Right renal pelvis (tissue), 4 donors: ENCODE measurements at regions not wholly inside any gene's neighbourhood (a gene's known extent, or its start where the extent isn't known, plus 50 kb on each side); places are given as distances from the start of the nearest gene placed in this dataset.
"Not testable (repeated sequence)": the region's sequence is repeated elsewhere in the genome, so short reads cannot be mapped to it uniquely, and the experiment has no call there.

Source experiments
- DNase-seq, 4 donors: peaks; one replicate each; pipeline ENCODE4 v3.0.0-alpha.2; 2013; ENCODE audit warnings: low read depth in 4 of 4, low spot score in 3 of 4, missing footprints in 1 of 4

- DNase-seq, result no peak
These were observed 61.1 kb downstream of the MAD2L1 start for GRCh38 chr4:120005527-120005926.

DNA sequence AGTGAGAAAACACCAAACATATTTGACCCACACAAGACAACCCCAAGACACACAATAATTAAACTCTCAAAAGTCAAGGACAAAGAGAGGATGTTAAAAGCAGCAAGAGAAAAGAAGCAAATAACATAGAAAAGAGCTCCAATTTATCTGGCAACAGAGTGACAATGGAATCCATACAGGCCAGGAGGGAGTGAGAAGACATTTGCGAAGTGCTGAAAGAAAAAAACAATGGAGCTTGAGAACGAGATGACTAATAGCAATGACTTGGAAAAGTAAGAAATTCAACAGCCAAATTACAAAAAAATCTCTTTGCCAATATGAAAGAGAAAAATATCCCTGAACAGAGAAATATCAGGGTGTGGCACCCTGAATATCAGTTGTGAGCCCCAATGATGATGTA lies 61.6 kb downstream of the MAD2L1 start:
- no peak for DNase-seq

DNA sequence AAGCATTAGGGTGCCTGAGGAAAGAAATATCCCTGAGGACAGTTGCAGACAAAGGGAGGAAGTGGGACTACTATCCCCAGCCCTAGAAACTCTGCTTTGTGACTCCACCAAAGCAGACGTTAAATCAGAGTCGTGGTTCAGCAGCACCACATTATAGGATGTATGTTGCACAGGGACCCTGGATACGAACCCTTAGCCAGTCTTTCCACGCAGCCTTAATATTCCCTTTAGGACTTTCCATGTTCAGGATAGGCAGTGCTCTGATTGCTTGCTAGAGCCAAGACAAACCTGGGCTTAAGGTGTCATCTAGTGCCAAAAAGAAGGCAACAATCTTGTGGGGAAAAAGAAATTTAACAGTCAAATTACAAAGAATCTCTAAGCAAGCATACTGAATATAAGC lies 62.6 kb downstream of the MAD2L1 start:
- no peak for DNase-seq

- no peak for DNase-seq
These were observed 63.5 kb downstream of the MAD2L1 start for GRCh38 chr4:120003193-120003592.

GRCh38 chr4:120001850-120002249 lies 64.8 kb downstream of the MAD2L1 start:
- no peak for DNase-seq

- no peak for DNase-seq
These were observed 65.9 kb downstream of the MAD2L1 start for GRCh38 chr4:120000591-120001296.

DNA sequence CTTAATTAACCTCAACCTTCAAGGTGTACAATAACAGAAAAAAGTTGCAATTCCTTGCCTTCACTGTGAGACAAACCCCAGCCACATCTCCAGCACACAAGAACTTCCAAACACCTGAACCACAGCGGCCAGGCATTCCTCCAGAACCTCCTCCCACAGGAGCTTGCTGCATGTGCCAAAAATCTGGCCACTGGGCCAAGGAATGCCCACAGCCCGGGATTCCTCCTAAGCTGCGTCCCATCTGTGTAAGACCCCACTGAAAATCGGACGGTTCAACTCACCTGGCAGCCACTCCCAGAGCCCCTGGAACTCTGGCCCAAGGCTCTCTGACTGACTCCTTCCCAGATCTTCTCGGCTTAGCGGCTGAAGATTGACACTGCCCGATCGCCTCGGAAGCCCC lies 70.6 kb downstream of the MAD2L1 start:
- not testable (repeated sequence) for DNase-seq

- no peak for DNase-seq
These were observed 81.7 kb downstream of the MAD2L1 start for GRCh38 chr4:119984996-119985395.

DNA sequence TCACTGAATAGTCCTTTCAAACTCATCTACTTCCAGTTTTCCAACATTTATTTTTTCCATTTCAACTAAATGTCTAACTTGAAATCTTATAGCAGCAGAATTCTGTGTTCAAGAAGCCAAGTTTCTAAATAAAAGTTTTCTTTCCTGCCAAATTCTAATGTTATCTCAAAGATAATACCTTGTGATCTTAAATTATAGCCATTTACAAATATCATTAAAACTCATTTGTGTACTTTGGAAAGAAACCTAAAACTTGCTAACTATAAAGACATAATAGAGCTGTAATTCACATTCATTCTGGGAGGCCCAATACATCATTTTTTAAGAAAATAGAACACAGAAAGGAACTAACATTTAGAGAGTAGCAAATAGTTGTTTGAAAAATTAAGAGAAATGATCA lies 83.9 kb downstream of the MAD2L1 start:
- DNase-seq, result peak in 1 of 4 donors; percentile 30

DNA sequence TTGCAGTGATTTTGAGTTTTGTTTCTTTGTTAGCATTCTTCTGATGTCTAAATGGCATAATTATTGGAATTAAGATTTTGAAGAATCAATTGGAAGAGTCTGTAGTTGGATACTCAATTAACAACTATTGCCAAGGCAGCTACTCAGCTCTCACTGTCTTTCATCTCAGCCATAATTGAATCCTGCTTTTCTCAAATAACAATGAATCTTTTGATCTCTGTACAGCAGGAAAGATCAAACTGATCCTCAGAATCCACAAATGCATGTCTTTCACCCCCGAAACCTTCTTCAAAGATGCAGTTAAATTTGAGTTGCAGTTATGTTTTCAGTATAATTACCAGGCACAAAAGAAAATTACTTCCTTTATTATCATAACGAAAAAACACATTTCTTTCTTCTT lies 86.2 kb downstream of the MAD2L1 start:
- no peak for DNase-seq

DNA sequence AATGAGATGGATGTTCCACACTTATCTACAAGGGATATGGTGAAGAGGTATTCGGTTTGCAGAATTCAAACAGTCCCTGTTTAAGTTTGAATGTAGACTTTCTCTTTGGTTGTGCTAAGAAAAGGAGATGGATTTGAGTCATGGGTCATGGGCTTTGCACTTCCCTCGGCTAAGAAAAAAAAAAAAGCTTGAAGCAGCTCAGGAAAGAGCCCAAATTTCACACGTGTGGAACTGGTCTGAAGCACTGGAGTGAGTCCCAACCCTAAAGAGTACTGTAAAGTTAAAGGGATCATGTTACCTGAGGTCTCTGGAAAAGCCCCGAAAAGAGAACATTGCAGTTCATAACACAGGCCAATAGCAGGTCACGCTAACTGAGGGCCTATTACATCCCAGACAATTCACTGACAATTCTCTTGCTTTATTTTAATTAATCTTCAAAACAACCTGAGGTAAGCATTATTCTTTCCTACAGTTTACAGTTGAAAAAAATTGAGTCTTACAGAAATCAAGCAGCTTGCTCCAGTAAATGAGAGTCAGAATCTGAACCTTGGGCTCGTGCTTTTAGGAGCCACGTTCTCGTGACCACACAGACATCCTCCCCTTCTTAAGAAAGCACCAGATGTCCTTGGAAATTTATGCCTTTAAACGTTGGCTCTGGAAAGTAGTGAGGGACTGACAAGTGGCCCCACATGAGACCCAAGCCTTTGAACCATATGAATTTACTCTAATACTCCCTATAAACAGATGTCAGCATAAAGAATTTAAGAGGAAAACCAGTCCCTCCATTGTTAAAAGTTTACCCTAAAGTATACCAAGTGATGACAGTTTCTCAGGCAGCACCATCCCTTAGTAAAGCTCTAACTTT lies 89.3 kb downstream of the MAD2L1 start:
- peak in 1 of 4 donors; percentile 13 for DNase-seq

DNA sequence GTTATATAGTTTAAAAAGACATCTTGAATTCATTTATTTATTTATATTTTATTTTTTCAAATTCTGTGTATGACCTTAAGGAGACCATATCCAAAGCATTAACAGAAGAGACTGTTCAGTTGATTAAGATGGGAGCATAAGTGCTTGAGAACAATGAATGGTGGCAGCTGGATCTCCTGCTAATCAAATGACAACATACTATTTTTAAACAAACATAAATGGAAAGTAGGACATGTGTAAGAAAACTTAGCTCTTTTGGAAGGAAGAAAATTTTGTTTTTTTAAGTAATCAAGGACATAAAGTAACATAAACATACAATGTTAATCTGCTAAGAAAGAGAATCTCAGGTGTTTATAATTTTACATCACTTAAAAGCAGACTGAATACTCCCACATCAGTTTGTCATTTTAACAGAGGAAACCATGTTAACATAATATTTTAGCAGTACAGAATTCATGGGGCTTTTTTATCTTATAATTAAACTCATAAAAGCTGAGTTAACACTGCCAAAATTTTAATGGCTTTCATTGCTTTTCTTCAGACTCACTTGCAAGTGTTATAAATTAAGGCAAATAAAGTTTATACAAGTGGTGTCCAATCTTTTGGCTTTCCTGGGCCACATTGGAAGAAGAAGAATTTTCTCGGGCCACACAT lies 95.1 kb downstream of the MAD2L1 start:
- DNase-seq, result peak in 3 of 4 donors; percentile 30 to 64 (median 36)

GRCh38 chr4:119962631-119963030 lies 104.0 kb downstream of the MAD2L1 start:
- DNase-seq, result no peak

- no peak for DNase-seq
These were observed 107.7 kb downstream of the MAD2L1 start for GRCh38 chr4:119958983-119959382.

DNA sequence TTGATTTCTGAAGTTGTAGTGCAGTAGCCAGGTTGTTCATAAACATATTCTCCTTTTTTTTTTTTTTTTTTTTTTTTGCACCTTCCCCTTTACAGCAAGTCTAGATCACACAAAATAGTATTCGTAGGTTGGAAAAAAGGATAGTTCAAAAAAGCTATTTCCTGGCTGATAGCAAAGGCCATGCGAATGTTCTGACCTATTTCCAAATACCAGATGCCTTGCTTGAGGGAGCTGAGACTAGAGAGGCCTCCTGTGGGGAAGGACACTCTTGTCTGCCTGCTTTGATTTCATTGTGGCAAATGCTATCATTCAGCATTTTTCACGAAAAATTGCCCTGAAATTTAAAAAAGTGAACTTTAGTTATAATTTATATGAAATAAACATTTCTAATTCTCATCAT lies 111.4 kb downstream of the MAD2L1 start:
- DNase-seq, result no peak

GRCh38 chr4:119954487-119954886 lies 112.2 kb downstream of the MAD2L1 start:
- not testable (repeated sequence) for DNase-seq

DNA sequence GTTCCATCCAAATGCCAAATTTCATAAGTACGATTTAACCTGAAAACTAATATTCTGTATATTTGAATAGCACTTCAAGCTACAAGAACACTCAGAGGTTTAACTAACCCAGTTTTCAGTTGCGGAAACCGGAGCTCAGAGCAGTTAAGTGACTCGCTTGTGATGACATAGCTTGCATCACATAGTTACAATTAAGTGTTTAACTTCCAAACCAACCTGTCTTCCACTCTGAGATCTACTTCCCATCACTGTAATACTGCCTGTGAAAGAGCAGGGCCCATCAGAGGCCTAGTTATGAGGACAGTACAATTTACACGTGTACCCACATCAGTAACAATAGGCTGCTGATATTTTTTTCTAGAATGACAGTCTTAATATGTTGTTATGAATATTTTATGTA lies 120.3 kb downstream of the MAD2L1 start:
- no peak for DNase-seq

- DNase-seq, result no peak
These were observed 123.8 kb downstream of the MAD2L1 start for GRCh38 chr4:119942806-119943205.

- DNase-seq, result no peak
These were observed 126.1 kb downstream of the MAD2L1 start for GRCh38 chr4:119940557-119940956.

DNA sequence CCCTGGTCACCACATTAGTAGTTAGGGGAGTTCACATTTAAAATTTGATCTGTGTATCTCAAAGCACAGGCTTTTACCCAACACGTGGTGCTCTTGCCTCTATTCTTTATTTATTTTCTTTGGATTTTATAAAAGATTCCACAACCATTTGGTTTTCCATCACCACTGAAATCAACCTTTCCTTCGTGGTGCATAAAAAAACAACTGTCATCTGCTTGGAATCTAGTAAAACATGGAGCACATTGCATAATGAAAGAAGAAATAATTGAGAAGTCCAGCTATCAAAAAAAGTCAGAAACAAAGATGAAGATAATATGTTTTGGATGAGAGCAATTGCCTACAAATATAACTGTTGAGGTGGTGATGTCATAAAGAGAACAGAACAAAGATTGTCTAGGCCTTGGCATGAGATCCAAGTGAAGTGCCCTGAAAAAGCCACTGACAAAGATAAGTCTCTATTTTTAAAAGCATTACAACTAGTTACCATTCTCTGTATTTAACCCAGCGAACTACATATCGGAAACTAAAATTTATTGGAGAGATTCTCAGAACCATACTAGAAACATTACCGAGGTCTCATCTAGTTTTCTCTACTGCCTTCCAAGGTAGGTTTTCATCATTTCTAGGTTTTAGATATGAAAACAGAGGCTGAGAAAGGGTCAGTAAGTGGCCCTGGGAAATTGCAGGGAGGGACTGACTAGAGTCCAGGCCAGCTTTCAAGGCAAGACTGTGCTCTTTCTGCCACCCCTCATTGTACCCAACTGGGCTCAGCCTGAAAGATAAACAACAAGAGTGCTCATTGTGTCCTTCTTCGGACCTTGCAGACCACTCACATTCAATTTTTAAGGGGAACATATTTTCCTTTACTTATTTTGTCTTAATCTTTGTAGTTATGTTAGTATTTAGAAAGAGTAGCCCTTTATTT lies 127.3 kb downstream of the MAD2L1 start:
- no peak for DNase-seq
